HCT116 (cell line): ENCODE measurements at regions not wholly inside any gene's neighbourhood (a gene's known extent, or its start where the extent isn't known, plus 50 kb on each side); places are given as distances from the start of the nearest gene placed in this dataset.

ENCODE experiments used
- ATAC-seq: fragments of 200-7000 bp; cut with Tn5 transposase; 2 replicates; pipeline ENCODE4 v1.9.1; 2020; ENCODE audit warnings: mild to moderate bottlenecking, moderate library complexity
- BruUV-seq: library from RNA; stranded (reverse); fragments of 400-500 nt; replicated peaks from 2 replicates; lab custom pipeline; 2021; lab: Mats Ljungman, UMichigan
- CTCF ChIA-PET: fragments of 300-600 bp; sonication (Branson Sonifier 250); formaldehyde crosslinking; loops from one replicate; lab custom pipeline; 2021; ENCODE audit warnings: antibody characterized with exemption; lab: Charles Lee
- POLR2A ChIA-PET: fragments of 300-600, 350-600 bp; sonication (Branson Sonifier 250); formaldehyde crosslinking; loops from one replicate; lab custom pipeline; 2021; ENCODE audit warnings: antibody characterized with exemption; lab: Charles Lee
- RAD21 ChIA-PET, 2 experiments: fragments of 300-600 bp; sonication (Branson Sonifier 250); formaldehyde crosslinking; loops; one replicate each; lab custom pipeline; 2023; ENCODE audit warnings: low total read pairs in 2 of 2; ENCODE audit not compliant: uncharacterized antibody in 2 of 2, unreplicated experiment in 2 of 2, low non-redundant PET in 1 of 2; lab: Charles Lee
- DNase-seq: peaks from one replicate; pipeline ENCODE4 v3.0.0-alpha.2; 2010; ENCODE audit warnings: low read depth, low spot score
- H2AFZ ChIP-seq: fragments of 200-600 bp; shearing (Covaris generic), sonication (generic); 2 replicates; pipeline ENCODE4 v1.6.1; 2017; ENCODE audit warnings: low read depth, mixed run types, mixed read lengths, antibody characterized with exemption, low read length; ENCODE audit not compliant: poor library complexity, severe bottlenecking
- H3K27ac ChIP-seq: 2 replicates; pipeline ENCODE4 v1.5.1; 2012; ENCODE audit warnings: low read depth, low read length
- H3K27me3 ChIP-seq: fragments of 200-600 bp; sonication (generic); 2 replicates; pipeline ENCODE4 v1.6.1; 2016; ENCODE audit warnings: mixed run types, low read length, mixed read lengths; ENCODE audit not compliant: insufficient read depth
- H3K36me3 ChIP-seq, 2 experiments: fragments of 200-500 bp in 1 of 2; fragments of 200-600 bp in 1 of 2; sonication (Bioruptor generic) in 1 of 2; sonication (generic) in 1 of 2; 2 replicates each; pipeline versions ENCODE4 v1.5.1 to v1.6.1; 2014 to 2016; ENCODE audit warnings: low read length in 2 of 2, inconsistent platforms in 1 of 2, mixed read lengths in 1 of 2, mixed run types in 1 of 2; ENCODE audit not compliant: insufficient read depth in 2 of 2, control insufficient read depth in 1 of 2
- H3K4me1 ChIP-seq, 2 experiments: fragments of 200-600 bp in 1 of 2; sonication (generic) in 1 of 2; 2 replicates each; pipeline versions ENCODE4 v1.5.1 to v1.6.1; 2012 to 2017; ENCODE audit warnings: low read length in 2 of 2, inconsistent platforms in 1 of 2, mild to moderate bottlenecking in 1 of 2, mixed read lengths in 1 of 2, mixed run types in 1 of 2, moderate library complexity in 1 of 2; ENCODE audit not compliant: insufficient read depth in 2 of 2, control insufficient read depth in 1 of 2
- H3K4me2 ChIP-seq: fragments of 200-600 bp; sonication (generic); 2 replicates; pipeline ENCODE4 v1.6.1; 2017; ENCODE audit warnings: mixed run types, low read length, mixed read lengths
- H3K4me3 ChIP-seq, 2 experiments: fragments of 200-600 bp in 1 of 2; sonication (generic) in 1 of 2; replicated peaks in 1 of 2; 2 replicates each; pipeline ENCODE4 v1.5.1; 2011 to 2016; ENCODE audit warnings: low read length in 2 of 2, control low read depth in 1 of 2, low read depth in 1 of 2, mild to moderate bottlenecking in 1 of 2, mixed read lengths in 1 of 2, mixed run types in 1 of 2
- H3K79me2 ChIP-seq: fragments of 200-600 bp; sonication (generic); 2 replicates; pipeline ENCODE4 v1.6.1; 2017; ENCODE audit warnings: mild to moderate bottlenecking, mixed run types, low read length, moderate library complexity, mixed read lengths; ENCODE audit not compliant: insufficient read depth
- H3K9ac ChIP-seq: fragments of 200-600 bp; sonication (generic); 2 replicates; pipeline ENCODE4 v1.6.1; 2016; ENCODE audit warnings: low read length, mixed read lengths
- H3K9me2 ChIP-seq: fragments of 200-600 bp; sonication (generic), shearing (Covaris generic); 2 replicates; pipeline ENCODE4 v1.6.1; 2017; ENCODE audit warnings: mixed run types, mild to moderate bottlenecking, moderate library complexity; ENCODE audit not compliant: insufficient read depth
- H3K9me3 ChIP-seq, 2 experiments: fragments of 200-500 bp in 1 of 2; fragments of 200-600 bp in 1 of 2; sonication (Bioruptor generic) in 1 of 2; sonication (generic) in 1 of 2; 2 replicates each; pipeline ENCODE4 v1.6.1; 2014 to 2017; ENCODE audit warnings: low read length in 2 of 2, mixed read lengths in 2 of 2, inconsistent platforms in 1 of 2, low read depth in 1 of 2, mild to moderate bottlenecking in 1 of 2, mixed run types in 1 of 2, moderate library complexity in 1 of 2; ENCODE audit not compliant: control insufficient read depth in 1 of 2, insufficient read depth in 1 of 2
- H4K20me1 ChIP-seq: fragments of 200-600 bp; sonication (generic), shearing (Covaris generic); 2 replicates; pipeline ENCODE4 v1.6.1; 2017; ENCODE audit warnings: mixed run types, mild to moderate bottlenecking, moderate library complexity; ENCODE audit not compliant: insufficient read depth
- CBX3 ChIP-seq: IDR thresholded peaks from 2 replicates; pipeline ENCODE4 v1.6.1; 2012; ENCODE audit warnings: low read depth
- CEBPB ChIP-seq: IDR thresholded peaks from 2 replicates; pipeline ENCODE4 v1.6.1; 2012; ENCODE audit warnings: low read depth
- ELF1 ChIP-seq: IDR thresholded peaks from 2 replicates; pipeline ENCODE4 v1.6.1; 2012; ENCODE audit warnings: low read depth, borderline replicate concordance
- EZH2 ChIP-seq: fragments of 200-600 bp; sonication (generic); IDR thresholded peaks from 2 replicates; pipeline ENCODE4 v1.6.1; 2017; ENCODE audit warnings: antibody characterized with exemption, mixed run types
- JUND ChIP-seq: IDR thresholded peaks from 2 replicates; pipeline ENCODE4 v1.6.1; 2012
- RAD21 ChIP-seq: IDR thresholded peaks from 2 replicates; pipeline ENCODE4 v1.6.1; 2012; ENCODE audit warnings: low read depth, mild to moderate bottlenecking
- SP1 ChIP-seq: IDR thresholded peaks from 2 replicates; pipeline ENCODE4 v1.6.1; 2012; ENCODE audit warnings: low read depth
- SRF ChIP-seq: IDR thresholded peaks from 2 replicates; pipeline ENCODE4 v1.6.1; 2012; ENCODE audit warnings: low read depth
- intact Hi-C: fragments of 100-400 bp; cut with micrococcal nuclease; formaldehyde crosslinking; loops from 2 replicates; pipeline ENCODE4 v1.10.0; 2022
- TF ChIP-seq, protein P1 (sequence below): IDR thresholded peaks from 2 replicates; pipeline ENCODE4 v1.6.1; 2012; ENCODE audit warnings: low read depth

DNA sequence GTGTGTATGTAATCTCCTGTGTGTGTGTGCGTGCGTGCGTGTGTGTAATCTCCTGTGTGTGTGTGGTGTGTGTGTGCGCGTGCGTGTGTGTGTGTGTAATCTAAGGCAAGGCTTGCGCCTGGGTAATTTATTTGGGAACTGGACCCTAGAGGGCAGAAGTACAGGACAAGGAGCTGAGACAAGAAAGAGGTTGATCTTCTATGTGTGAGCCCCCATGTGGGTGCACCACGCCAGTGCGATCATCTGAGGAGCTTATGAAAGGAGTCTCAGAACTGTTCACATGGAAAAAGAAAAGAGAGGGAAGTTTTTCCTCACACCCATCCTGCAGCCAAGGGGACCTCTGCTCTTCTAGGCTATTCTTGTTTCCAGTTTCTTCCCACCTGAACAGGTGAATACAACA lies 220.1 kb upstream of the GGTLC1 start:
- no TSS peak for BruUV-seq
- H3K9ac ChIP-seq: no peak overlapping the region
- no peaks in the 10 kb centered on the region for H3K9me2 ChIP-seq
- H3K36me3 ChIP-seq: no peaks in the 10 kb centered on the region
- H3K4me1 ChIP-seq: no peaks in the 10 kb centered on the region
- TF ChIP-seq, protein P1, sequence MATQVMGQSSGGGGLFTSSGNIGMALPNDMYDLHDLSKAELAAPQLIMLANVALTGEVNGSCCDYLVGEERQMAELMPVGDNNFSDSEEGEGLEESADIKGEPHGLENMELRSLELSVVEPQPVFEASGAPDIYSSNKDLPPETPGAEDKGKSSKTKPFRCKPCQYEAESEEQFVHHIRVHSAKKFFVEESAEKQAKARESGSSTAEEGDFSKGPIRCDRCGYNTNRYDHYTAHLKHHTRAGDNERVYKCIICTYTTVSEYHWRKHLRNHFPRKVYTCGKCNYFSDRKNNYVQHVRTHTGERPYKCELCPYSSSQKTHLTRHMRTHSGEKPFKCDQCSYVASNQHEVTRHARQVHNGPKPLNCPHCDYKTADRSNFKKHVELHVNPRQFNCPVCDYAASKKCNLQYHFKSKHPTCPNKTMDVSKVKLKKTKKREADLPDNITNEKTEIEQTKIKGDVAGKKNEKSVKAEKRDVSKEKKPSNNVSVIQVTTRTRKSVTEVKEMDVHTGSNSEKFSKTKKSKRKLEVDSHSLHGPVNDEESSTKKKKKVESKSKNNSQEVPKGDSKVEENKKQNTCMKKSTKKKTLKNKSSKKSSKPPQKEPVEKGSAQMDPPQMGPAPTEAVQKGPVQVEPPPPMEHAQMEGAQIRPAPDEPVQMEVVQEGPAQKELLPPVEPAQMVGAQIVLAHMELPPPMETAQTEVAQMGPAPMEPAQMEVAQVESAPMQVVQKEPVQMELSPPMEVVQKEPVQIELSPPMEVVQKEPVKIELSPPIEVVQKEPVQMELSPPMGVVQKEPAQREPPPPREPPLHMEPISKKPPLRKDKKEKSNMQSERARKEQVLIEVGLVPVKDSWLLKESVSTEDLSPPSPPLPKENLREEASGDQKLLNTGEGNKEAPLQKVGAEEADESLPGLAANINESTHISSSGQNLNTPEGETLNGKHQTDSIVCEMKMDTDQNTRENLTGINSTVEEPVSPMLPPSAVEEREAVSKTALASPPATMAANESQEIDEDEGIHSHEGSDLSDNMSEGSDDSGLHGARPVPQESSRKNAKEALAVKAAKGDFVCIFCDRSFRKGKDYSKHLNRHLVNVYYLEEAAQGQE: no peak
- no peak for TF ChIP-seq SP1
- TF ChIP-seq CEBPB: no peak
- no peak for TF ChIP-seq ELF1
- TF ChIP-seq RAD21: no peak
- no peak for TF ChIP-seq CBX3
- TF ChIP-seq, all 23 proteins: peak for 0
- Histone ChIP-seq H4K20me1 (no peaks in the 10 kb centered on the region), H3K79me2 (no peaks in the 10 kb centered on the region), H3K27ac (no peak overlapping the region), H3K4me2 (no peak overlapping the region), H2AFZ (no peak overlapping the region), H3K9me3 (peaks cover 0 to 8% of the 10 kb centered on the region in 2 experiments; a peak in 2 of 4 replicates), H3K27me3 (no peaks in the 10 kb centered on the region), H3K4me3 (no peak overlapping the region)
- ChIA-PET POLR2A (no interaction called here), CTCF (no interaction called here), RAD21 (no interaction called here)
- intact Hi-C loops: no loop called here
- no peak for ATAC-seq
- no peak for DNase-seq

DNA sequence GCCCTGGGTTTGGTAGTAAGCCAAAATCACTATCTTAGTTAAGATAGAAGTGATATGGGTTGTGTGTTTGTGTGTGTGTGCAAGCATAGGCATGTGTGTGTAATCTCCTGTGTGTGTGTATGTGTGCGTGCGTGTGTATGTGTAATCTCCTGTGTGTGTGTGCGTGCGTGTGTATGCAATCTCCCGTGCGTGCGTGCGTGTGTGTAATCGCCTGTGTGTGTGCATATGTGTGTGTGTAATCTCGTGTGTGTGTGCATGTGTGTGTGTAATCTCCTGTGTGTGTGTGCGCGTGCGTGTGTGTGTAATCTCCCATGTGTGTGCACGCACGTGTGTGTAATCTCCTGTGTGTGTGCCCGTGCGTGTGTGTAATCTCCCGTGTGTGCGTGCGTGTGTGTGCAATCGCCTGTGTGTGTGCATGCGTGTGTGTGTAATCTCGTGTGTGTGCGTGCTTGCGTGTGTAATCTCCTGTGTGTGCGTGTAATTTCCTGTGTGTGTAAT lies 219.3 kb upstream of the GGTLC1 start:
- H3K9ac ChIP-seq: no peak overlapping the region
- H3K9me3 ChIP-seq: peaks cover 0 to 8% of the 10 kb centered on the region in 2 experiments; a peak in 2 of 4 replicates
- H3K4me3 ChIP-seq: no peak overlapping the region
- ATAC-seq (no peak), DNase-seq (no peak)
- no peaks in the 10 kb centered on the region for H3K27me3 ChIP-seq
- BruUV-seq: no TSS peak
- TF ChIP-seq JUND (no peak), SRF (no peak), EZH2 (no peak)
- no peaks in the 10 kb centered on the region for H3K9me2 ChIP-seq
- H2AFZ ChIP-seq: no peak overlapping the region
- ChIA-PET RAD21 (no interaction called here), POLR2A (no interaction called here), CTCF (no interaction called here)
- H3K4me1 ChIP-seq: no peaks in the 10 kb centered on the region
- no peaks in the 10 kb centered on the region for H4K20me1 ChIP-seq
- no peaks in the 10 kb centered on the region for H3K79me2 ChIP-seq
- H3K4me2 ChIP-seq: no peak overlapping the region
- no peaks in the 10 kb centered on the region for H3K36me3 ChIP-seq
- no peak overlapping the region for H3K27ac ChIP-seq
- intact Hi-C loops: no loop called here
